IMR-90 (cell line): ENCODE measurements at regions not wholly inside any gene's neighbourhood (a gene's known extent, or its start where the extent isn't known, plus 50 kb on each side); places are given as distances from the start of the nearest gene placed in this dataset.

ENCODE experiments used
- ATAC-seq: fragments of 200-7000 bp; cut with Tn5 transposase; 2 replicates; pipeline ENCODE4 v1.9.1; 2020; ENCODE audit warnings: low read depth, mild to moderate bottlenecking, moderate library complexity
- BruUV-seq: library from RNA; stranded (reverse); fragments of 400-500 nt; replicated peaks from 2 replicates; lab custom pipeline; 2021; lab: Mats Ljungman, UMichigan
- CTCF ChIA-PET: fragments of 300-600 bp; formaldehyde crosslinking; extraction: SDS; loops from one replicate; lab custom pipeline; 2021; ENCODE audit warnings: antibody characterized with exemption; lab: Yijun Ruan, JAX
- POLR2A ChIA-PET: fragments of 300-600 bp; sonication (Branson Sonifier 250); formaldehyde crosslinking; loops from one replicate; lab custom pipeline; 2022; ENCODE audit warnings: antibody characterized with exemption; ENCODE audit not compliant: unreplicated experiment; lab: Charles Lee
- DNase-seq: peaks from one replicate; pipeline ENCODE4 v3.0.0; 2013
- H2AFZ ChIP-seq: replicated peaks from 2 replicates; pipeline ENCODE3; 2013; ENCODE audit warnings: low read length, mild to moderate bottlenecking; ENCODE audit not compliant: poor library complexity
- H2AK5ac ChIP-seq: 2 replicates; pipeline ENCODE4 v1.6.1; 2013; ENCODE audit warnings: low read depth, low read length, inconsistent platforms
- H2AK9ac ChIP-seq: replicated peaks from 2 replicates; pipeline ENCODE3; 2013; ENCODE audit warnings: mild to moderate bottlenecking, low read depth, low read length, moderate library complexity; ENCODE audit not compliant: poor library complexity
- H2BK120ac ChIP-seq: 2 replicates; pipeline ENCODE4 v1.6.1; 2013; ENCODE audit warnings: low read depth, low read length, inconsistent platforms
- H2BK15ac ChIP-seq: 3 replicates; pipeline ENCODE4 v1.6.1; 2013; ENCODE audit warnings: low read depth, low read length, inconsistent platforms
- H2BK20ac ChIP-seq: 2 replicates; pipeline ENCODE4 v1.6.1; 2013; ENCODE audit warnings: low read depth, mild to moderate bottlenecking, inconsistent platforms, low read length, moderate library complexity
- H2BK5ac ChIP-seq: 2 replicates; pipeline ENCODE4 v1.6.1; 2013; ENCODE audit warnings: mild to moderate bottlenecking, low read depth, low read length, inconsistent platforms; ENCODE audit not compliant: poor library complexity, severe bottlenecking
- H3K14ac ChIP-seq: replicated peaks from 2 replicates; pipeline ENCODE4 v1.6.1; 2013; ENCODE audit warnings: low read depth, low read length, inconsistent platforms
- H3K18ac ChIP-seq: 2 replicates; pipeline ENCODE4 v1.6.1; 2013; ENCODE audit warnings: low read depth, low read length, control low read depth
- H3K23ac ChIP-seq: 2 replicates; pipeline ENCODE4 v1.6.1; 2013; ENCODE audit warnings: low read depth, low read length, inconsistent platforms
- H3K27ac ChIP-seq: 2 replicates; pipeline ENCODE4 v1.5.1; 2013; ENCODE audit warnings: mild to moderate bottlenecking, control low read depth, low read length; ENCODE audit not compliant: insufficient read depth
- H3K27me3 ChIP-seq: 2 replicates; pipeline ENCODE4 v1.6.1; 2013; ENCODE audit warnings: low read length; ENCODE audit not compliant: control insufficient read depth, insufficient read depth
- H3K36me3 ChIP-seq: 2 replicates; pipeline ENCODE4 v1.6.1; 2013; ENCODE audit warnings: low read length, mixed read lengths; ENCODE audit not compliant: control insufficient read depth, insufficient read depth
- H3K4ac ChIP-seq: 2 replicates; pipeline ENCODE4 v1.6.1; 2013; ENCODE audit warnings: low read depth, low read length, inconsistent platforms
- H3K4me1 ChIP-seq: 2 replicates; pipeline ENCODE4 v1.6.1; 2013; ENCODE audit warnings: low read length, mixed read lengths; ENCODE audit not compliant: control insufficient read depth, insufficient read depth
- H3K4me2 ChIP-seq: 2 replicates; pipeline ENCODE4 v1.6.1; 2013; ENCODE audit warnings: low read depth, mild to moderate bottlenecking, control low read depth, low read length, moderate library complexity
- H3K4me3 ChIP-seq: 2 replicates; pipeline ENCODE4 v1.5.1; 2013; ENCODE audit warnings: low read depth, mild to moderate bottlenecking, control low read depth, low read length, moderate library complexity; ENCODE audit not compliant: insufficient read depth
- H3K56ac ChIP-seq: 2 replicates; pipeline ENCODE4 v1.6.1; 2013; ENCODE audit warnings: low read length, inconsistent platforms; ENCODE audit not compliant: insufficient read depth; ENCODE audit errors: extremely low read depth
- H3K79me1 ChIP-seq, 2 experiments: 2 replicates each; pipeline ENCODE4 v1.6.1; 2013; ENCODE audit warnings: low read length in 2 of 2, inconsistent platforms in 1 of 2, low read depth in 1 of 2
- H3K9ac ChIP-seq: 2 replicates; pipeline ENCODE4 v1.6.1; 2013; ENCODE audit warnings: low read depth, low read length, control low read depth
- H3K9me1 ChIP-seq: 2 replicates; pipeline ENCODE4 v1.6.1; 2013; ENCODE audit warnings: low read length, inconsistent platforms; ENCODE audit not compliant: insufficient read depth
- H3K9me3 ChIP-seq: 2 replicates; pipeline ENCODE4 v1.6.1; 2013; ENCODE audit warnings: low read length; ENCODE audit not compliant: control insufficient read depth, insufficient read depth
- H4K20me1 ChIP-seq: 2 replicates; pipeline ENCODE4 v1.6.1; 2013; ENCODE audit warnings: low read length, inconsistent platforms; ENCODE audit not compliant: insufficient read depth
- H4K5ac ChIP-seq: 2 replicates; pipeline ENCODE4 v1.6.1; 2013; ENCODE audit warnings: mild to moderate bottlenecking, low read depth, low read length, control low read depth
- H4K8ac ChIP-seq, 2 experiments: 2 replicates each; pipeline ENCODE4 v1.6.1; 2013; ENCODE audit warnings: low read depth in 2 of 2, low read length in 2 of 2, control low read depth in 1 of 2, inconsistent platforms in 1 of 2
- H4K91ac ChIP-seq: 2 replicates; pipeline ENCODE4 v1.6.1; 2013; ENCODE audit warnings: low read depth, low read length, inconsistent platforms; ENCODE audit not compliant: insufficient read depth
- CEBPB ChIP-seq: IDR thresholded peaks from 2 replicates; pipeline ENCODE4 v1.6.1; 2012; ENCODE audit warnings: low read depth, low read length, improper control_type of control experiment
- CHD1 ChIP-seq: IDR thresholded peaks from 2 replicates; pipeline ENCODE4 v1.6.1; 2012; ENCODE audit warnings: low read depth, low read length, improper control_type of control experiment
- NFE2L2 ChIP-seq: fragments of 150-350 bp; IDR thresholded peaks from 2 replicates; pipeline ENCODE4 v1.6.1; 2016; ENCODE audit warnings: low read depth, mild to moderate bottlenecking, low read length
- POLR2A ChIP-seq: IDR thresholded peaks from 2 replicates; pipeline ENCODE4 v1.6.1; 2012; ENCODE audit warnings: mild to moderate bottlenecking, low read depth, low read length
- RCOR1 ChIP-seq: IDR thresholded peaks from 2 replicates; pipeline ENCODE4 v1.6.1; 2012; ENCODE audit warnings: mild to moderate bottlenecking, low read length, improper control_type of control experiment; ENCODE audit not compliant: insufficient replicate concordance
- RFX5 ChIP-seq: IDR thresholded peaks from 2 replicates; pipeline ENCODE4 v1.8.0; 2012; ENCODE audit warnings: low read depth, mild to moderate bottlenecking, low read length, moderate library complexity
- USF2 ChIP-seq: fragments of 150-350 bp; IDR thresholded peaks from 2 replicates; pipeline ENCODE4 v1.6.1; 2017; ENCODE audit warnings: mild to moderate bottlenecking, antibody characterized with exemption, low read length, low read depth
- WGBS, 2 experiments: methylation state at CpG; one replicate each; pipeline versions ENCODE4 v1.1.5 to v1.1.7; 2013; ENCODE audit warnings: missing lambda C conversion rate in 2 of 2; ENCODE audit not compliant: insufficient read length in 1 of 2; ENCODE audit errors: extremely low coverage in 2 of 2; 5-methylcytosine and 5-hydroxymethylcytosine counted together
- dilution Hi-C: fragments of 300-500 bp; cut with HindIII; formaldehyde crosslinking; loops from one replicate; pipeline ENCODE4 v1.14.3; 2018; ENCODE audit warnings: low sequenced_read_pairs; ENCODE audit not compliant: unreplicated experiment
- in situ Hi-C: fragments of 300-500 bp; cut with MboI; formaldehyde crosslinking; loops from 3 replicates; pipeline ENCODE4 v1.14.3; 2019; ENCODE audit warnings: low sequenced_read_pairs, inconsistent platforms, mixed read lengths
- intact Hi-C: fragments of 100-400 bp; cut with micrococcal nuclease; formaldehyde crosslinking; loops from 2 replicates; pipeline ENCODE4 v1.10.0; 2022

- no TSS peak for BruUV-seq
- intact Hi-C loops, result no loop called here
- dilution Hi-C loops, result no loop called here
Observed at GRCh38 chr13:111458739-111459138, 138.3 kb downstream of the TEX29 start.

More at GRCh38 chr13:111458739-111459138, 138.3 kb downstream of the TEX29 start:
- Histone ChIP-seq H4K8ac (no peak overlapping the region), H2BK5ac (no peak overlapping the region), H3K23ac (no peak overlapping the region), H3K4me3 (no peak overlapping the region), H4K91ac (no peak overlapping the region), H3K4me1 (no peaks in the 10 kb centered on the region), H3K79me1 (no peaks in the 10 kb centered on the region), H3K4me2 (no peak overlapping the region), H3K56ac (no peak overlapping the region), H3K9me1 (no peaks in the 10 kb centered on the region), H3K4ac (no peak overlapping the region), H2AK9ac (no peak overlapping the region), H3K27ac (no peak overlapping the region), H3K18ac (no peak overlapping the region), H3K9me3 (no peaks in the 10 kb centered on the region), H3K9ac (no peak overlapping the region), H3K27me3 (peaks cover 2% of the 10 kb centered on the region; the same call in 1 of the 2 replicates), H3K36me3 (no peaks in the 10 kb centered on the region), H4K5ac (no peak overlapping the region), H4K20me1 (no peaks in the 10 kb centered on the region), H2AFZ (peak overlapping the region; percentile 14), H2BK120ac (no peak overlapping the region), H3K14ac (no peak overlapping the region), H2AK5ac (no peak overlapping the region), H2BK20ac (no peak overlapping the region), H2BK15ac (no peak overlapping the region)
- POLR2A ChIA-PET, result no interaction called here
- in situ Hi-C loops, result no loop called here
- CTCF ChIA-PET, result no interaction called here
- 88% methylated on average over 1 of the region's 16 CpGs; no CpG with 5 or more reads in 1 of the 2 experiments for WGBS, 2 experiments
- TF ChIP-seq NFE2L2 (no peak), POLR2A (no peak), CHD1 (no peak), USF2 (no peak), RCOR1 (no peak), CEBPB (no peak), RFX5 (no peak)
- no peak for DNase-seq
- no peak for ATAC-seq
